ES-I3 (cell line): ENCODE measurements at regions not wholly inside any gene's neighbourhood (a gene's known extent, or its start where the extent isn't known, plus 50 kb on each side); places are given as distances from the start of the nearest gene placed in this dataset.

Experiments
- H3K36me3 ChIP-seq: 2 replicates; pipeline ENCODE4 v1.6.1; 2013; ENCODE audit warnings: mild to moderate bottlenecking, low read length, control low read depth, moderate library complexity; ENCODE audit not compliant: insufficient read depth
- H3K4me1 ChIP-seq: 2 replicates; pipeline ENCODE4 v1.6.1; 2013; ENCODE audit warnings: mild to moderate bottlenecking, control low read depth, low read length; ENCODE audit not compliant: insufficient read depth
- H3K9ac ChIP-seq: 2 replicates; pipeline ENCODE4 v1.6.1; 2013; ENCODE audit warnings: low read depth, mild to moderate bottlenecking, low read length, moderate library complexity
- H3K9me3 ChIP-seq: 2 replicates; pipeline ENCODE4 v1.6.1; 2013; ENCODE audit warnings: mild to moderate bottlenecking, low read length, moderate library complexity; ENCODE audit not compliant: control insufficient read depth, insufficient read depth

DNA sequence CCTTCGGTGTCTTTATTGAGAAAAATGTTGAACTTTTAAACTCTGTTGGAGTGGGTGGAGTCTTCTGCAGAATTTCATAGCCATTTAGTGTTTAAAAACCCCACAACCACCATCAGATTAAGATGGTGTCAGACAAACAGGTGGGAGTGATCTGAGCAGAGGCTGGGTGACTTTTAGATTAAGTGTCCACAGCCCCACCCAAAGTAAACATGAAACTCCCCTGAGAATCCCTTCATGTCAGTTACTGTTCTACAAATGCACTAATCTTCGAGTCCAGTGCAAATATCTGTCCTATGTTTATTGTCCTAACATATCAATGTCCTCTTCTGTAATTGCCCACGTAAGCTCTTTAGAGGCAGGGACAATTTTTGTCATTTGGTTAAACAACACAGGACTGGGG lies 175.6 kb upstream of the RBPJ start:
- Histone ChIP-seq H3K9ac (no peak overlapping the region), H3K9me3 (no peaks in the 10 kb centered on the region; the same call in 1 of the 2 replicates), H3K4me1 (no peaks in the 10 kb centered on the region; the same call in 1 of the 2 replicates), H3K36me3 (no peaks in the 10 kb centered on the region)

DNA sequence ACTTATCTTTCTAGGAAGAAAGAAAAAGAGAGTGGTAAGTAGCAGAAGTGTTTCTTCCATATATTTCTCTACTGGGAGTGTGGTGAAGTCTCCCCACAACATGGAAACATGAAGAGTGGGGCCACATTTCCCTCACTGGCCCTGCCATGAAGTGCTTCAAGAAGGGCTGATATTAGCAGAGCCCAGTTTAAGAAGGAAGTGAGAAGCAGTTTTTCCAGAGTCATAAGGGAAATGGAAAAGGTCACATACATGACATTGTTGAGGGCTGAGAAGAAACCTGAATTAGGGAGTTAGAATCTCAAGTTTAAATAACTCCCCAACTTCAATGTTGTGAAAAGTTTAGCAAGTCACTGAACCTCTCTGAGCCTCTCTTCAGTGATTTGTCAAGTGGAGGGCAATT lies 171.9 kb upstream of the RBPJ start:
- no peaks in the 10 kb centered on the region for H3K36me3 ChIP-seq
- no peaks in the 10 kb centered on the region for H3K4me1 ChIP-seq
- H3K9me3 ChIP-seq, result no peaks in the 10 kb centered on the region
- H3K9ac ChIP-seq, result no peak overlapping the region

DNA sequence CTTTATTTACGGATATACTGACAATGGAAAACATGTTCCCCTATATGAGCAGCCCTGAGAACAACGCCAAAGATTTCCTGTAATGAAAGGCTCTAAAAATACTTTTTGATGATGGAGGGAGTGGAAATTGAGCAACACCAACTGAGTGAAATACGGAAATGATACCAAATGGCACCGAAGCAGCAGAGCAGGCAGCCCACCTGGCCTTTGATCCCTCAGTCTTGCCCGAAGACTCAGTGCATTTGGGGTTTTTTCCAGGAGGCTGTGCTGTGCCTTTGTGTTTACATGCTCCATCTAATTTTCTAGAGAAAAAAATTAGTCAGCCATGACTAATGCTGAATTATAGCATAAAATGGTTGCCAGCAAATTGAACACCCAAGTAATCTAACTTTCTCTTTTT lies 169.9 kb upstream of the RBPJ start:
- Histone ChIP-seq H3K36me3 (no peaks in the 10 kb centered on the region), H3K9ac (no peak overlapping the region), H3K9me3 (no peaks in the 10 kb centered on the region), H3K4me1 (no peaks in the 10 kb centered on the region)

DNA sequence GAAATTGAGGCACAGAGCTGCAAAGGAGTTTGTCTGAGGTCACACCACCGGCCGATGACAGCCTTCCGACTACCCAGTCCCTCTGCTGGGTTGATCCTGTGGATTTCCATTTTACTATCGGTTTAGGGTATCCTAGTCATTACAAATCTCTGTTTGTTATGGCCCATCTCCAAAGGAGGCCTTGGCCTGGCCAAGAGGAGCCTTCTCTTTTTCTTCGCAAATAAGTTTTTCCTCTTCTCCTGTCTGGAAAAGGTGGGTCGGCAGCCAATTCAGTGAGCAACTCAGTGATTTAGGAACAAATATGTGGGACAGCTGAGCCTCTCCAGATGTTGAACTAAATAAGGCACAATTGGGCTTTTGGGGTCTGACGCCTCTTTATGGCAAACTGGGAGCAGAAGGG lies 169.2 kb upstream of the RBPJ start:
- no peaks in the 10 kb centered on the region for H3K36me3 ChIP-seq
- H3K9me3 ChIP-seq, result no peaks in the 10 kb centered on the region
- no peak overlapping the region for H3K9ac ChIP-seq
- no peaks in the 10 kb centered on the region for H3K4me1 ChIP-seq

DNA sequence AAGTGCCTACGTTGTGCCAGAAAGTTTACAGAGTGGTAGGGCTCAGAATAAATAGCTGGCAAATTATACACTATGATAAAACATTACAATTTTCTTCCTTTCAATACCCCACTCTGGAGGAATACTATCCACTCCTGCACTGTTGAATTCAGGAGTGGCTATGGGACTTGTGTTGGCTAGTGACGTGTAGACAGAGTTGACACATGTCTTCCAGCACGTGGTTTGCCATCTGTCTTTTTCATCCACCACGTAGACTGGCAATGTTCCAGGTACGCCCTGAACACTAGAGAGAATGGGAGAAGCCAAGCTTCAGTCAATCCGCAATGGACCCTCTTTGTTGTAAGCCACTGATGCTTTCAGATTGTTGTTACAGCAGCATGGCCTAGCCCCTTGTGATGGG lies 168.8 kb upstream of the RBPJ start:
- no peaks in the 10 kb centered on the region for H3K9me3 ChIP-seq
- no peak overlapping the region for H3K9ac ChIP-seq
- H3K36me3 ChIP-seq, result no peaks in the 10 kb centered on the region
- H3K4me1 ChIP-seq, result no peaks in the 10 kb centered on the region

DNA sequence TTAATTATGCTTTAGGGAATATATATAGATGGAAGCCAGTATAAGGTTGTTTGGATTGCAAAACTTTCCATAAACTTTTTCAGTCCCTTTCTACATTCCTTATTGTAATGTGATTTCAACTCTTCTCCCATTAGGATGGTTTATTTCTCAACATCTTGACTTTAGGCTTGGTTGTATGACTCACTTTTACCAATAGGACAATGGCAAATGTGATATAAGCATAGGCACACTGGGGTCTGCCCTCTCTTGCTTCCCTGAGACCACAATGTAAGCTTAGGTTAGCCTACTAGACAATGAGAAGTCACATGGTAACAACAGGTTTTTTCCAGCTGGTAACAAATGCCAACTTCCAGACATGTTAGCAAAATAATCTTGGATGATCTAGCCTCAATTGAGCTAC lies 163.3 kb upstream of the RBPJ start:
- no peaks in the 10 kb centered on the region for H3K4me1 ChIP-seq
- peaks cover 2% of the 10 kb centered on the region; the same call in 1 of the 2 replicates for H3K9me3 ChIP-seq
- no peaks in the 10 kb centered on the region for H3K36me3 ChIP-seq
- no peak overlapping the region for H3K9ac ChIP-seq

DNA sequence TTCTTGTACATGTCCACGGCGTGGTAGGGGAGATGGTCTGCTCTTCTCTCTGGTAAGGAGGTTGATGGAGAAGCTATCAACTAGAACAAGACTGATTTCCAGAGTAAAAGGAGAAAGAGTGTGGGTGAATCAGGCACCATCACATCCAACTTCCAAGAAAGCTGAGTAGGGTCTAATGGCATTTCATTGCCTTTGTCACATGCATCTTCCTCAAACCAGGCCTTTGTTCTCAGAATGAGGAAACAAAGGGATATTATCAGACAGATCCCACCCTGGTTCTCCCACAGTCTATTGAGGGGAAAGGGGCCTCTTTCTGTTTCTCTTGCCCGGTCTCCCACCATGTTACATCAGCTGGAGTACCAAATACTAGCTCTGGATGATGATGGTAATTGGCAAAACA lies 160.2 kb upstream of the RBPJ start:
- peaks cover 2% of the 10 kb centered on the region; the same call in 1 of the 2 replicates for H3K9me3 ChIP-seq
- no peak overlapping the region for H3K9ac ChIP-seq
- H3K36me3 ChIP-seq, result no peaks in the 10 kb centered on the region
- H3K4me1 ChIP-seq, result peaks cover 3% of the 10 kb centered on the region; the same call in 1 of the 2 replicates

DNA sequence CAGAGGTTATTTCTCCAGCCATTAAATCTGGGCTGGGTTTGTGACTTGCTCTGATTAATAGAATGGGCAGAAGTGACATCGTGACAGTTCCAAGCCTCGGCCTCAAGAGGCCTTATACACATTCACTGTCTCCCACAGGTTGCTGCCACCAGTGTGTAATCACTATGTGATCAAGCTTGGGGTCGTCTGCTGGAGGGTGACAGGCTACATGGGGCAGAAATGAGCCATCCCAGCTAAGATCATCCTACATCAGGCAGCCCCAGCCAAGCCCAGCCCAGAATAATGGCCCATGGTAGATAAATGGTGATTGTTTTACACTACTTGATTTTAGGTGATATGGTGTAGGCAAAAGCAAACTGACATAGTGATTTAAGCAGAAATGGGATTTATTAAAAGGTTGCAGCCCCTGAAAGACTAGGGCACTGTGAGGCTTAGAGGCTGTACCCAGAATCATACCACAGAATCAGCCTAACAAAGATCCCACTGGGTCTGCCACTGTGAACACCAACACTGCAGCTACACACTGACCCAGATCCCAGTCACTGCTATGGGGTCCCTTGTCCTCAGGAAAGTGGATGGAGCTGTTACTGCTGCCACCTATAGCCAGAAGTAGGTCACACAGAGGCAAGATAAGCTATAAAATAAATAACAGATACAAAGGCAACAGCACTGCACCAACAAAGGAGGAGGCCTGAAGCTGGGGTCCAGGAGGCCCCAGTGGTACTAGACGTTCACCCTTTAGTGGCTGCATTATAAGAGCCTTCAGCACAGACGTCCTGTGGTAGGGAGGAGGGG lies 159.6 kb upstream of the RBPJ start:
- Histone ChIP-seq H3K4me1 (peaks cover 3% of the 10 kb centered on the region; the same call in 1 of the 2 replicates), H3K36me3 (no peaks in the 10 kb centered on the region), H3K9me3 (peaks cover 2% of the 10 kb centered on the region; the same call in 1 of the 2 replicates), H3K9ac (no peak overlapping the region)

DNA sequence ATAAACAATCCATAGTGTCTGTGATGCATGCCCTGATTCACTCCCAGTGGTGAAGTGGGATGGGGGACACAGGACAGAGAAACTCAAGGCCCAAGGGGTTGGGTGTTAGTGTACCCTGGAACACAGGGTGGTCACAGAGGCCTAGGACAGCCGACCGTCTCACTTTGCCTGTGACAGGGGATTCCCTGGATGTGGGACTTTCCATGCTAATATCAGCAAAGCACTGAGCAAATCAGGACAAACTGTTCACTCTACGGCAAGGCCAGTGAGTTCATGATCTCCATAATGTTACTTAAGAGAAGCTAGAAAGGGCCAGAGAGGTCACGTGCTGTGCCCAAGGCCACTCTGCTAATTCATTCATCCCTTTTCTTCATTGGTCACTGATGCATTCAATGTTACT lies 158.7 kb upstream of the RBPJ start:
- peaks cover 2% of the 10 kb centered on the region; the same call in 1 of the 2 replicates for H3K9me3 ChIP-seq
- no peaks in the 10 kb centered on the region for H3K36me3 ChIP-seq
- H3K4me1 ChIP-seq, result peaks cover 3% of the 10 kb centered on the region; the same call in 1 of the 2 replicates
- no peak overlapping the region for H3K9ac ChIP-seq

DNA sequence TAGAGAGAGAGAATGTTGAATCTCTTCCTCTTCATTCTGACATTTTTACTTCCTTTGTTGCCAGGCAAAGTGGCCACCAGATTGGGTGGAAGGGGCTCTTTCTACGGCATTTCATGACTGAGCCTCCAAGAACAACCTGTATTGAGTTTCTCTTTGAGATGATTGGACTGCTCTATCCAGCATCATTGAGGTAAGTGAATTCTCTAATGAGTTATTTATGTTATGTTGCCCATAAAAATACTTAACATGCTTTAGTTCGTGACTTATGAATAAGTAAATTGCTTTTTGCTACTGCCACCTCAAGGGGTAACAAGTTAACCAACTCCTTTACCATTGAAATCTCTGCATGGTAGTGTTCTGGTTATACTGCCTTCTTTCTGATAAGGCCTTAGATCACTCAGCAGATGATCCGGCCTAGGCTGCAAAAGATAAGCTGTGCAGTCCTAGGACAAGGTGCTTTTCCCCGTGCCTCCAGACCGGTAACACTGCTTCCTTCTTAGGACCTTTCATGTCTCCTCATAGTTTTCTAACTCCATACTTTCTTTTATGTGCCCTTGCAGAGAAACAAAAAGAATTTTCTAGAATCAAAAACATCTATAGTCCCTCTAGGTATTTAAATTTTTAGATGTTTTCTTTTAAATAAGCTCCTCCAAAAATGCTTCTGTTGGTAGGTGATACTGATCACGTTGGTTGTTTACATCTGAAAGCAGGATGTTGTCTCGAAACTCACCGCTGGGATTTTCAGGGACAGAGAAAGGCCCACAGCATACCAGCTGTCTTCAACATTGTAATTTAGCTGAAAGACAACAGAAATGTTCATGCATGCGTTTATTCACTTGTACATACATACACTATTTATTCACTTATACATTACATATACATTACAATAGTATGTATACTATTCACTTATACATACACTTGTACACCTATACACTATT lies 157.1 kb upstream of the RBPJ start:
- Histone ChIP-seq H3K4me1 (peaks cover 3% of the 10 kb centered on the region; the same call in 1 of the 2 replicates), H3K9me3 (0 out of 2 replicates have a peak, but pooled peaks cover 2% of the 10 kb centered on the region), H3K9ac (no peak overlapping the region), H3K36me3 (no peaks in the 10 kb centered on the region)

DNA sequence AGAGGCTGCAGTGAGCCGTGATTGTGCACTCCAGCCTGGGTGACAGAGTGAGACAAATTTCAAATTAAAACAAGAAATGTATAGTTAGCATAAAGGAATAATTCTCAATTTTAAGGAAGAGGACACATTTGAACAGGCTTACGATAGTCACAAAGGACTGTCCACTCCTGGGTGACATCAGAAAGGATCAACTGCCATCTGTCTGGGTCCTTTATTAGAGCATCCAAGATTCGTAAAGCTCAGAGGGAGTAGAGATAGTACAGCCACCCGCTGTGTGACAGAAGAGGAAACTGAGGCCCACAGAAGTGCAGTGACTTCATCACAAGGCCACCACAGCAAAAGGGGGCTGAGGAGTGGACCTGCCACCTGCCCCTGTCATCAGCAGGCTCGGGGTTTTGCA lies 149.3 kb upstream of the RBPJ start:
- Histone ChIP-seq H3K9ac (no peak overlapping the region), H3K4me1 (no peaks in the 10 kb centered on the region), H3K36me3 (no peaks in the 10 kb centered on the region), H3K9me3 (no peaks in the 10 kb centered on the region)

DNA sequence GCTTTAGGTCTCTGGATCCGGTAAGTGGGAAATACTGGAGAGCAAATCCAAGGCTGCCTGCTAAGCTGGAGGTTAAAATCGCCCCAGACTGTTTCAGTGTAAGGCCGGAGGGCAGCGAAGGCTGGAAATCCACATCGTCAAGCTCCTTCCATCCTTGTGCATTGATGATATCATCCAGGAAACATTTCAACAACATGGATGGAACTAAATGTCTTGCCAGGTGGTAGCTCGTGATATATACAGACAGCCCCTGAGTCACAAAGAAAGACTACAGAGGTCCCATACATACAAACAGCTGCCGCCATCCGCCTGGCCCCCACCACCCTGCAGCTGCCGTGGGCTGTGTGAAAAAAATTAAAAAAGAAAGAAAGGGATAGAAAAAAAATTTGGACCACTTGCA lies 148.9 kb upstream of the RBPJ start:
- H3K4me1 ChIP-seq, result no peaks in the 10 kb centered on the region
- H3K36me3 ChIP-seq, result no peaks in the 10 kb centered on the region
- no peak overlapping the region for H3K9ac ChIP-seq
- no peaks in the 10 kb centered on the region for H3K9me3 ChIP-seq

DNA sequence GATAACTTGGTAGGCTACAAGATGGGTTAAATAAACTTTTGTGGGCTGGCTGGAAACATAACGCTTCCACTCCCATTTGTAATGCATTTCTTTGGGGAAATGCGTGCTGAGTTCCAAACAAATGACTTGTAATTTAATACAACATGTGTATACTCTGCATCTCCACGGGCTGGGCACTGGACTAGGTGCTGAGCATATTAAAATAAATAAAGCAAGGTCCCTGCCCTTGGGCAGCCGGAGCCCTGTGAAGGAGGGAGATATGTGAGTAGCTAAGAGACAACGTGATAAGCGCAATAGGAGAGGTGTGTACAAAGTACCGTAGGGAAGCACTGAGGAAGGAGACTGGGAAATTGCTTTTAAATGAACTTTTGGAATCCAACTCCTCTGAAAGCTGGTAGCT lies 147.2 kb upstream of the RBPJ start:
- no peaks in the 10 kb centered on the region for H3K36me3 ChIP-seq
- H3K9ac ChIP-seq, result no peak overlapping the region
- H3K9me3 ChIP-seq, result no peaks in the 10 kb centered on the region
- no peaks in the 10 kb centered on the region for H3K4me1 ChIP-seq

DNA sequence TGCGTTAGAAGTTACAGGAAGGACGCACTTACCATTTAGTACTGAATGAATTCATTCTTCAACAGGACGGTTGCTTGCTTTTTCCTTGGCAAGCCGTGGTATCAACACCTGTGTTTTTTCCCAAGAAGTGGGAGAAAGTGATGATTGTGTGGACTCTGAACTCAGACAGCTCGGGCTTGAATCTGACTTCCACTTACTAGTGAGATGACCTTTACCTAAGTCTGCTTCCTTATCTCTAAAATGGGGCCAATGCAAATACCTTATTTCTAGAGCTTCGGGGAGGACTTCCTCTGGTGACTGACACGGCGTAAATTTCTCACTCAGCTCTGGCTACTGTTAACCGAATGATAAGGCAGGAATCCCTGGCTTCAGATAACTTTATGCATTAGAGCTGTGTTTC lies 146.8 kb upstream of the RBPJ start:
- Histone ChIP-seq H3K9ac (no peak overlapping the region), H3K36me3 (no peaks in the 10 kb centered on the region)

More for the DNA sequence above, 146.8 kb upstream of the RBPJ start:
- no peaks in the 10 kb centered on the region for H3K4me1 ChIP-seq
- H3K9me3 ChIP-seq, result no peaks in the 10 kb centered on the region
